GM19397 (cell line): ENCODE measurements at regions not wholly inside any gene's neighbourhood (a gene's known extent, or its start where the extent isn't known, plus 50 kb on each side); places are given as distances from the start of the nearest gene placed in this dataset.
"Not testable (repeated sequence)": the region's sequence is repeated elsewhere in the genome, so short reads cannot be mapped to it uniquely, and the experiment has no call there.

ENCODE experiments used
- ATAC-seq: cut with Tn5 transposase; IDR thresholded peaks from one replicate; pipeline ENCODE4 v1.9.1; 2021; ENCODE audit warnings: mild to moderate bottlenecking, moderate library complexity; ENCODE audit not compliant: unreplicated experiment

DNA sequence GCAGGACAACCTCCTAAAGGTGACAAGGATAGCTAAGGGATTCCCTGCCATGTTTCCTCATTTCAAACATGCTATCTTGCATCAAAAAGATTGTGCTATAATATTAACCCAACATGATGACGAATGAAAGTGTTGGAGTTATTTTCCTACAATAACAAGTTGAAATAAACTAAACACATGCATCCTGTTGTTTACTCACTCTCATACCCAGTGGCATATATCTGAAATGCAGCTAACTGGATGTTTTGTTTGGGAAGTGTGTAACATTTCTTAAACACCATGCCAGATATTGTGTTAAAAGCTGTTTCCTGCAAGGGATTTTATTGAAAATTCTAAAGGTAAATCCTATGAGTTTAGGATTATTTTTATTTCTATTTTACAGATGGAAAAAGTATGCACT lies 139.6 kb downstream of the TFPI2 start:
- no peak for ATAC-seq

DNA sequence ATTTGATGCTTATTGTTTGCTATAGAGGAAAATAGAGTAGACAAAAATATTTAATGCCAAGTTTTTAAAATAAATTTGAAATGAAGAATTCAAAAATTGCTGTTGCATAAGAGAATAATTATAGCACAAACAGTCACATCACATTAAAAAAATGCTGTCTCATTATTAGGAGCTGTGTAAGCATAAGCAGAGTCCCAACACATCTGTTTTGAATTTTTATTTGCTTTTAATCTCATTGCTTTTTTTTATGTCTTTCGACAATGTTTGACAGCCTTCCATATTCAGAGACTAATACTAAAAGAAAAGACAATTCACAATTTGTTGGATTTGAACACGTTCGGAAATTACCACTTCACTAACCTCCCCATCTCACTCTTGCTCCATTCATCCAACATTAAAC lies 143.5 kb downstream of the TFPI2 start:
- no peak for ATAC-seq

DNA sequence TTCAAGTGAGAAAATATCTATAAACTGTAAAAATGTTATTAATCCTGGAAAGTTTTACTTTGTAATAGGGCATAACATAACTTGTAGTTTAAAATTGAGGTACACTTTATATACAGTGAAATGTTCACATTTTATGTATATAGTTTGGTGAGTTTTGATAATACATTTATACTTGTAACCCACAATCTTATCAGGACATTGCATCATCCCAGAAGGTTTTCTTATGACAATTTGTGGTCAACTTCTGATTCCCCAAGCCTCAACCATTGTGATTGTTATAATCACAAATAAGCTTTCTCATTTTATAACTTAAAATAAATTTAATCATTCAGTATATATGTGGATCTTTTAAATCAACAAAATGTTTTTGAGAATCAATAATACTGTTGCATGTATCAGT lies 151.1 kb downstream of the TFPI2 start:
- no peak for ATAC-seq

DNA sequence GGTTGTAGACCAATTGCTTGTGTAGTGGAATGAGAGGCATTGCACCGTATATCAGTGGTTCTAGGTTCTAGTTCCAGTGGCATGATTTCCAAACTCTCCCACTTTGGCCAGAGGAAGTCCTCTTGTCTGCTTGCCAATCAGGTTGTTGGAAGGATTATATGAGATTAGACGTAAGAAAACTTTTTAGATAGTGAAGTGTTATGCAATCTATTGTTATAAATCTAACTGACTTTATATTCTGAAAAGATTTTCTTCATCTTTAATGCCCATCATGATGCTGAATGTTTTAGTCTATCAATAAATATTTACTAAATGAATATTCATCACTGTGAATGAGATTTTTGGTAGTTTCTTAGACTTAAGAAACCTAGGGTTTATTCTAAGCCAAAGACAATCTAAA lies 152.6 kb downstream of the TFPI2 start:
- no peak for ATAC-seq

DNA sequence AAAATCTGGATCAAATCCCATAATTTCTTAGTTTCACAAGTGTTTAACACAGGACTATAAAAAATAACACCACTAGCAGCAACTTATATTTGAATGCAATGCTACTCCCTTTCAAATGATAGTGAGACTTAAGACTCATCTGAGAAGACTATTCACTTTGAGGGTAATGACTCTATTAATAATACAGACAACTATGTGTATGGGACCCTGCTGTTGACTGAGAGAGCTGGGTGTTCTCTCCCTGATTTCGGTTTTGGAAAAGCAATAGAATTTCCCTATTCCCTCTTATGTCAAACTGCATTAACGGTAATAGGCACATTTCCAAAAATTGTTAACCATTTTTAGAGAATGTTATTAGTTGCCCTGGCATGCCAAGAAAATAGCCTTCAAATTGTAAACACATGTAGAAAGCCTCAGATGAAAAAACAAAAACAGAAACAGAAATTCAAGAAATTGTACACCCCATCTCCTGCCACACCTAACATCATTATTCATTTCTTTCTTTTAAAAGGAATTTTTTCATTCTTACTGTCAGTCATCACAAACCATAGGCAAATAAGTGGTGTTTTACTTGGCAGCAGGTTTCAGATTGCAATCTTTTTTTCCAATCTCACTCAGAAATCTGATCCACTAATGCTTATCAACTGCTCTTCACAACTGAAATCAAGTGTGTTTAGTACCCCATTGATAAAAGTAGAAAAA lies 153.7 kb downstream of the TFPI2 start:
- ATAC-seq, result no peak

DNA sequence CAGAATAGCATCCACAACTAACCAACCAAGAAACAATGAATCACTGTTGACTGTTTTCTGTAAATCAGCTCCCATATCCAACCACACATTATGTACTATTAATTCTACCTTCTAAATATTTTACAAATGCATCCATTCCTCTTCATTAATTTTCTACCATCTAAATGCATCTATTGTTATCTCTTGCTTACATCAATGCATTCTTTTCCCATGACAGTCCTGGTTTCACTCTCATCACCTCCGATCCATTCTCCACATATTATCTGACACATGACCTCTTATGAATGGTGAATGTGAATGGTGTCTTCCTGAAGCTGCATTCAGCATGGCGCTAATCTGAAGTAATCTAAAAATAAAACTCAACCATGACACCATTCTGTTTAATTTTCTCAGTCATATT lies 153.8 kb upstream of the CALCR start:
- no peak for ATAC-seq

DNA sequence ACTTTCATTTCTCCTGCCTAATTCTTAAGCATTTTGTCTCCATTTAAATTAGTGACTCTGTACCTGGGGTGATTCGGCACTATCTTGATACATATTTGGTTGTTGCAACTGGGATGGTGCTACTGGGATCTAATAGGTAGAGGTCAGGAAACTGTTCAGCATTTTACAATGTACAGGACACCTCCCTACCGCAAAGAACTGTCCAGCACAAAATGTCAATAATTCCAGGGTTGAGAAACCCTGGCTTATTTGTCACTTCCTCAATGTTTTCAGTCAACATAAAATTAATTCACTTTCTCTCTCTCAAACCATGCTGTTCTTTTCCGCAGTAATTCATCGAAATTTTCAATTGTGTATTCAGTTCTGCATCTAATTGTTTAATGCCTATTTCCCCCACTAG lies 151.4 kb upstream of the CALCR start:
- ATAC-seq, result no peak

DNA sequence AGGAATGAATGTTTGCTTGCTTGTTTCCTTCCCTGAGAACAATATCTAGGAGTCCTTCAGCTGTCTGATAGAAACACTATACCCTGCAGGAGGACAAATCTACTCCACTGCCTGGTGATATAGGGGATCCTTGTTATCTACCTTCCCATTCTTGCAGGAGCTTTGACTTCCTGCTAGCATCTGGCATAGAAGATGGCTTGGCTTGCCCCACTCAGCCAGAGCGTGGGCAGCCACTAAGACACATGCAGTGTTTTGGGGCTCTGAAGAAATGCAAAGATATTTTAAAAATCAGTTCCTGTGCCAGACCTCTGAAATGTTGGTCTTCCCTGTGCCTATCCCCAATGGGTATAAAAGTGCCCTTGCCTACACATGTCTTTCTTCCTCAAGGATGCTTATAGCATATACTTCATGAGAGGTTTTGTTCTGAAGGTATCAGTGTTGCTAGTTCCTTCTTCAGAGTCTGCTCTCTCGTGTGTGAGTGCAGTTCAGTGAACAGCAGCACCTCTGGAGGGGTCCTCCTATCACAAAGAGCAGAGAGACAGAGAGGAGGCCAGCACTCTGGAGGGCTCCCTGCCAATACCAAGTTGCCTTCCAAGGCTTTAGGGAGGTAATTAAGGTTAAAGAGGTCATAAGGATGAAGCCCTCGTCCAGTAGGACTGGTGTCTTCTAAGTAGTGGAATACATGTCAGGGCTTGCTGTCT lies 149.1 kb upstream of the CALCR start:
- no peak for ATAC-seq

DNA sequence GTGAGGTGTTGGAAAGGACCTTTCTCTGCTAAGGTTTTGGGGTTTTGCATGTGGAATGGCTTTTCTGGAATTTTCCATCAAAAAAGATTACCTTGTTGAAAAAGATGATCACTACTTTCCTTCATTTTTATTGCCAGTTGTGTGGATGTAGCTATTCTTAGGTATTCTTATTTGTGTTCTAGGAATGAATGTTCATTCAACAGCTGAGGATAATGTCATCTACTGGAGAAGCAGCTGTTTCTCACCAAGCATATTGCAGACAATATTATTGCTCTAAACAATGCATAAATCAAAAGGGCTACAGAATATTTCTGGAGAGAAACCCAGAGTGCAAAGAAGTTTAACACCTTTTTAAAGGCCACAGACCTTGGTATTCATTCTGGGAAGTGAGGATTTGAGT lies 145.6 kb upstream of the CALCR start:
- no peak for ATAC-seq

DNA sequence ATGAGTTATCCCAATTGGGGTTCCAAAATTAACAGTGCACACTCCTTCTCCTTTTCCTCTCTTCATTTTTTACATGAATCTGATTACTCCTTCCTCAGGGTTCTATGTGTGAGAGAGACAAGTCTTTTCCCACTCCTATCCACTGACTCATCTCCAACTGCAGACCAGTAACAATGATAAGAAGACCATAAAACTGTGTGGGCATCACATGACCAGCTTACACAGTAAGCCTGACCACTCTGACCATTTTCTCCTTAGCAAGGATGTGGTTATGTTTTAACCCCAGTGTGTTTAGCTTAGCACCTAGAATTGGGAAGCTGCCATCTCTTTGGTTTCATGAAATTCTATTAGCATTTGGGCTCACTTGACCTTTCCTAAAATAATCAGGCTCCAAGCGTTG lies 145.0 kb upstream of the CALCR start:
- no peak for ATAC-seq

DNA sequence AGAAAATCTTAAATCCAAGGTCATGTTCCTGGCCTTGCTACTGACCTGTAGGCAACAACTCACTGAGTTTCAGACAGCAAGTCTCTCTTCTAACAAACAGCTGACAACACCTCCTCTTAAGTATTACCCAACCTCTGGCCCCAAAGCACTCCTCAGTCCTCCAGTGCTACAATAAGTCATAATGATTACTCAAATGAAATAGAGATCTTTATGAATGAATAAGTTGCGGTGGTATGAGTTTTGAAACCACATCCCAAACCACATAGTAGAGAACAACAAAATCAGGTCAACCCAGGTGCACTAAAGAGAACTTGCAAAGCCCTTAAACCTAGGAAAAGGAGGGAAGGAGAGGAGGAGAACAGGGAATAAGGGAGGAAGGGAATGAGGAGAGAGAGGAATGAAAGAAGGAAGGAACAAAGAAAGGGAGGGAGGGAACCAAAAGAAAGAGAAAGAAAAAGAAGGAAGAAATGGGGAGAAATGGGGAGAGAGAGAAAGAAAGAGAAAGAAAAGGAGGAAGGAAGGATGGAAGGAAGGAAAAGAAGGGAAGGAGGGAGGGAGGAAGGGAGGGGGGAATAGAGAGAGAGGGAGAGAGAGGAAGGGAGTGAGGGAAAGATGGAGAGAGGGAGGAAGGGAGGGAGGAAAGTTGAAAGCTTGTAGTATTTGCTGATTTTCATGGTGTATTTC lies 142.8 kb upstream of the CALCR start:
- ATAC-seq, result no peak

DNA sequence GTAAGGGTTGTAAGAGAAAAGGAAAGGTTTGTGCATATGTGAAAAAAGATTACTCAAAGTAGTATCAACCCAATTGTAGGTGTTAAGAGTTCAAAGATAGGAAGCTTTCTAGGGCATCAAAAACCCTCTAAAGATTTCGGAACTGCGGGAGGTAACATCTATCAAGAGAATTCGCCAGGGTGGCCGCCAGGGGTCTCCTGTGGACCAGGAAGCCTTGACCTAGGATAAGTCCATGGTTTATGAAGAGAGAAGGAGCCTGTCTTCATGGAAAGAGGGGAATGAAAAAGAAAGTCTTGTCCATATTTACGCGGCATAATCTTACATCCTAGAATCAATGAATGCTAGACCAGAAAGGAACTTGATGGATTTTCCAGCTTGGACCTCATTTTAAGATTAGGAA lies 140.7 kb upstream of the CALCR start:
- ATAC-seq, result peak; percentile 66

DNA sequence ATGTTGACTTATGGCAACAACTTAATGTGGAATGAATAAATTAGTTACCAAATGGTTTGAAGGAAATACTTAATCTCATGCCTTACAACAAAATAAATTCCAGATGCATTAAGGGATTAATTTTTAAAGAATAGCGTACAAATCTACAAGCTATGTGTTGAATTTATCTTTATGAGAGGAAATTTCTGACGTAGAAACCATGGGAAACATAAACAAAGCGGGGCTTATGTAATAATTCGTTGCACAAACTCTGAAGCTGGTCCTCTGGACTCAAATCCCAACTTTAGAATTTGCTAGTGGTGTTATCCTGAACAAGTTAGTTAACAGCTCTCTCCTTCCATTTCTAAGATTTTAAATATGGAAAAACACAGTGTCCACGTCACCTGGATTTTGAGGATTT lies 137.4 kb upstream of the CALCR start:
- no peak for ATAC-seq

DNA sequence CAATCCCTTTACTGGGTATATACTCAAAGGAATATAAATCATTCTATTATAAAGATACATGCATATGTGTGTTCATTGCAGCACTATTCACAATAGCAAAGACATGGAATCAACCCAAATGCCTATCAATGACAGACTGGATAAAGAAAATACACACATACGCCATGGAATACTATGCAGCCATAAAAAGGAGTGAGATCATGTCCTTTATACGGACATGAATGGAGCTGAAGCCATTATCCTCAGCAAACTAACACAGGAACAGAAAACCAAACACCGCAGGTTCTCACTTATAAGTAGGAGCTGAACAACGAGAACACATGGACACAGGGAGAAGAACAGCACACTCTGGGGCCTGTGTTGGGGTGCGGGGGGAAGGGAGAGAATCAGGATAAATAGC lies 133.7 kb upstream of the CALCR start:
- ATAC-seq, result not testable (repeated sequence)

DNA sequence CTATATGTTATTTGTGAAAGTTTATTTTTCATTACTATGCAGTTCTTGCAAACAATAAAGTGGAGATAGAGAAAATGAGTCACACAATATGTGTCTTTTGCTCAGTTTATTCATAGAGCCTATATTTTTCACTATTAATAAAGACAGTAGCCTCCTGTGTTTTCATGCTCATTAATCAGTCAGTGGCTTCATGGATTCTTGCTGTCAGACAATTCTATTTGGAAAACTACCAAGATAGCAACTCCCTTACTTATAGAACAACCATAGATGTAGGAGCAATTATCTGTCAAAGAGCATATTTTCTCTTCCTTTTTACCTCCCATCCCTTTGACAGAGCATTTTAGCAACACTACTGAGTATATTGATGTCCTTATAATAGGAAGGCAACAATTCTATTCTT lies 132.7 kb upstream of the CALCR start:
- ATAC-seq, result no peak

DNA sequence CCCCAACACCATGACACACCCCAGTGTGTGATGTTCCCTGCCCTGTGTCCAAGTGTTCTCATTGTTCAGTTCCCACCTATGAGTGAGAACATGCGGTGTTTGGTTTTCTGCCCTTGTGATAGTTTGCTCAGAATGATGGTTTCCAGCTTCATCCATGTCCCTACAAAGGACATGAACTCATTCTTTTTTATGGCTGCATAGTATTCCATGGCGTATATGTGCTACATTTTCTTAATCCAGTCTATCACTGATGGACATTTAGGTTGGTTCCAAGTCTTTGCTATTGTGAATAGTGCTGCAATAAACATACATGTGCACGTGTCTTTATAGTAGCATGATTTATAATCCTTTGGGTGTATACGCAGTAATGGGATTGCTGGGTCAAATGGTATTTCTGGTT lies 131.6 kb upstream of the CALCR start:
- not testable (repeated sequence) for ATAC-seq

DNA sequence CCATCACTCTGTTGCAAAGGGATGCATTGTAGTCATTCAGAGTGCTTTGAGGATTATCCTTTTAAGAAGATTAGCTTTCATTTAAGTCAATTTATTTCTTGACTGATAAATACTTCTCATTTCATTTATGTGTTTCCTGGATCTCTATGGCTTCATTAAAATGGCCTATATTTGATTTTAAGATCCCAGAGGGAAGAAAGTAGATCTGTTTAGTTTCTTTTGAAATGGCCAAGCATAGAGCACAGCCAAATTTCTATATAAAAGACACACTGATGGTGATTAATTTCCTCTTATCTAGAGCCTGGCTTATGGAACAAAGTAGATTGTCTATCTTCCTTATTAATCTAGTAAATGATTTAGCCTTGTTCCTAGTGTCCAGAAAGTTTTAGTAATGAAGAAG lies 129.7 kb upstream of the CALCR start:
- no peak for ATAC-seq

DNA sequence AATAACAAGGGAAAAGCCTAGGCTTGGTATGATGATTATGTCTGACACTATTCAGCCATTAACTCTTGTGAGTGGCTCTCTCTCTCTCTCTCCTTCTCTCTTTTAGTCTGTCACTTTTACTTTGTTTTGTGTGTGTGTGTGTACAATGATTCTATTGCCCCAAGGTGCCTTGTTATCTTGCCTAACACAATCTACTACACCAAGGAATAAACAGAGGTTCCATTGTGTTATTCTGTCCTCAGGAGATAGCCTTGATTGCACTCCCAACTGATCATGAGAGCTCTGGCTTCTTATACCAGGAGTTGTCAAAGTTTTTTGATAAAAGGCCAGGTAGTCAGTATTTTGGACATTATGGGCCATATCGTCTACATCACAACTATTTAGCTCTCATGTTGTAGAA lies 123.4 kb upstream of the CALCR start:
- no peak for ATAC-seq

DNA sequence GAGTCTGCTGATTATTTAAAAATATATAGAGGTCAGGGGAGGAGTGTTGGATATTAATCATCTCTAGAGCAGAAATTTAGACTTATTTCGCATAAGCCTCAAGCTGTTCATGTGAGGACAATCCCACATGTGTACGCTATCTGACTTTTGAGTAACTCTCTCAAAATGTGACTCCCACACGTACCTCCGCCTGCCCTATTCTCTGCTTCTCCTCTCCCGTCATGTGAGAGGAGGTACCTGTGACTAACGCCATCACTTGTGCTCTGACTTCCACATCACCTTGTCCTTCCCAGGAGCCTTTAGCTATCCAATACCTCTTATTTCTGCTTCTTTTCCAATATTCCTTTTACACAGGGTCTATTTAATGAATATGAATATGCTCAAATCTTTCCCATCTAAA lies 119.3 kb upstream of the CALCR start:
- ATAC-seq, result no peak

DNA sequence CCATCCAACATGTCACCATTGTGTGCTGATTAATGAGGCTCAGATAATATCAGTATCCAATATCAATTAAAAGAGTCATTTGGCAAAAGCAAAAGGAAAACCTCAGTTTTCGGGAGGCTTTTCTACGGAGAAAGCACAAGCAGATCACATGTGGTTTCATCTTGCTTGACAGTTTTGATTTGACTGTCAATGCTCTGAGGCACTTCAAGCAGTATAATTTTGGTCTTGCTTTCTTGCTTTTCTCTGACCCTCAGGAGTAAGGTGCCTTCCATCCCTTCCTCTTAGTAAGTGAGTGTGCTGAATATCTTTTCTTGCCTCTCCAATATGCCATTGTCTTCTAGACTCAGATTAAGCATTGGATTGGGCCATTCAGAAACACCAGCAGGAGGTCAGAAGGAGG lies 115.5 kb upstream of the CALCR start:
- ATAC-seq, result no peak

DNA sequence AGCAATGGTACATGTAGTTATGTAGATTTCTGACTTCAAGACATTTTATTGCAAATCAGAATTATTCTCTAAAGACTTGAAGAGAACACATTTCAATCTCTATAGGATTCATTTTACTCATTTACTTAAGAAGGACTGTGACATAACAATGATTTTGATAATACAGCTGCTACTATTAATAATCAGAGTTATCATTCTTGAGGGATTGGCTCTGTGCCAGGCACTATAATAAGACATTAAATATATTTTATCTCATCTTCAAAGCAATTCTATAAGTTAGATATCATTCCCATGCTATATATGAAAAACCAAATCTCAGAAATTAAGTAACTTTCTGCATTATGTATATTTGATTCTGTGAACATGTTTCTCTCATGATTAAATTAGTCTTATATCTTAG lies 103.7 kb upstream of the CALCR start:
- ATAC-seq, result no peak

DNA sequence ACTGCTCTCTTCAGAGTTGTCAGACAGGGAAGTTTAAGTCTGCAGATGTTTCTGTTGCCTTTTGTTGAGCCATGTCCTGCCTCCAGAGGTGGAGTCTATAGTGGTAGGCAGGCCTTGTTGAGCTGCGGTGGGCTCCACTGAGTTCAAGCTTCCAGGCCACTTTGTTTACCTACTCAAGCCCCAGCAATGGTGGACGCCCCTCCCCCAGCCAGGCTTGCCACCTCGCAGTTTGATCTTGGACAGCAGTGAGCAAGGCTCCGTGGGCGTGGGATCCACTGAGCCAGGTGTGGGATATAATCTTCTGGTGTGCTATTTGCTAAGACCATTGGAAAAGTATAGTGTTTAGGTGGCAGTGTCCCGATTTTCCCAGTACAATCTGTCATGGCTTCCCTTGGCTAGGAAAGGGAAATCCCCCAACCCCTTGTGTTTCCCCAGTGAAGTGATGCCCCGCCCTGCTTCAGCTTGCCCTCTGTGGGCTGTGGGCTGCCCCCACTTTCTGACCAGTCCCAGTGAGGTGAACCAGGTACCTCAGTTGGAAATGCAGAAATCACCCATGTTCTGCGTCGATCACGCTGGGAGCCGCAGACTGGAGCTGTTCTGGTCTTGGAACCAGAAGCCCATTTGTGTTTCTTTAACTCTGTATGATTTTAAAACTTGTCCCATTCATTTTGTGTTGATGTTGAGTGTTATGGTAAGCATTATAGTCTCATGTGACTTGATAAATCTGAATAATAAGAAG lies 89.2 kb upstream of the CALCR start:
- no peak for ATAC-seq
